H1 (cell line): ENCODE measurements at regions not wholly inside any gene's neighbourhood (a gene's known extent, or its start where the extent isn't known, plus 50 kb on each side); places are given as distances from the start of the nearest gene placed in this dataset.

Experiments used
- CTCF ChIA-PET: fragments of 300-600 bp; sonication (Branson Sonifier 250); formaldehyde crosslinking; loops from one replicate; lab custom pipeline; 2021; ENCODE audit not compliant: partially characterized antibody; lab: Charles Lee
- POLR2A ChIA-PET: fragments of 300-600 bp; sonication (Branson Sonifier 250); formaldehyde crosslinking; loops from one replicate; lab custom pipeline; 2021; ENCODE audit warnings: inconsistent platforms; ENCODE audit not compliant: partially characterized antibody; lab: Charles Lee
- DNase-seq, 2 experiments: peaks; one replicate each; pipeline versions ENCODE4 v3.0.0 to v3.0.0-alpha.2; 2010 to 2022; ENCODE audit warnings: low spot score in 2 of 2, low read depth in 1 of 2, mixed read lengths in 1 of 2
- FAIRE-seq: peaks from 2 replicates; lab custom pipeline; 2011; peaks lifted over from hg19 to GRCh38; lab: Jason Lieb, UNC
- H2AFZ ChIP-seq: 2 replicates; pipeline ENCODE4 v1.8.1; 2012; ENCODE audit warnings: low read length, inconsistent platforms
- H2AK5ac ChIP-seq: 2 replicates; pipeline ENCODE4 v1.6.1; 2013; ENCODE audit warnings: low read depth, low read length
- H2BK120ac ChIP-seq: replicated peaks from 2 replicates; pipeline ENCODE3; 2013; ENCODE audit warnings: low read depth, low read length, inconsistent platforms
- H2BK12ac ChIP-seq: 2 replicates; pipeline ENCODE4 v1.6.1; 2013; ENCODE audit warnings: low read depth, low read length
- H2BK15ac ChIP-seq: 2 replicates; pipeline ENCODE4 v1.6.1; 2013; ENCODE audit warnings: low read length
- H2BK20ac ChIP-seq: 2 replicates; pipeline ENCODE4 v1.6.1; 2013; ENCODE audit warnings: low read length
- H2BK5ac ChIP-seq: 2 replicates; pipeline ENCODE4 v1.6.1; 2013; ENCODE audit warnings: low read depth, low read length
- H3K14ac ChIP-seq: 2 replicates; pipeline ENCODE4 v1.6.1; 2013; ENCODE audit warnings: inconsistent platforms; ENCODE audit not compliant: insufficient read length
- H3K18ac ChIP-seq: 2 replicates; pipeline ENCODE4 v1.6.1; 2013; ENCODE audit warnings: low read length; ENCODE audit errors: extremely low read depth
- H3K23ac ChIP-seq: 2 replicates; pipeline ENCODE4 v1.6.1; 2013; ENCODE audit warnings: inconsistent platforms; ENCODE audit not compliant: insufficient read length
- H3K23me2 ChIP-seq: 2 replicates; pipeline ENCODE4 v1.6.1; 2013; ENCODE audit warnings: low read depth, low read length
- H3K27ac ChIP-seq: 2 replicates; pipeline ENCODE4 v1.6.1; 2011; ENCODE audit warnings: low read depth, low read length, inconsistent platforms
- H3K27me3 ChIP-seq, 4 experiments: replicated peaks in 1 of 4; 1 replicate in 1 of 4; 2 replicates in 3 of 4; pipeline versions ENCODE4 v1.6.1 to v1.8.1; 2011 to 2013; ENCODE audit warnings: low read length in 3 of 4, mild to moderate bottlenecking in 3 of 4, inconsistent platforms in 2 of 4, mixed read lengths in 2 of 4, moderate library complexity in 1 of 4; ENCODE audit not compliant: control insufficient read depth in 3 of 4, insufficient read depth in 3 of 4; ENCODE audit errors: extremely low read depth in 1 of 4
- H3K36me3 ChIP-seq, 4 experiments: 2 replicates each; pipeline versions ENCODE4 v1.6.1 to v1.8.1; 2011 to 2013; ENCODE audit warnings: mild to moderate bottlenecking in 4 of 4, low read length in 3 of 4, moderate library complexity in 2 of 4, control low read depth in 1 of 4, inconsistent platforms in 1 of 4; ENCODE audit not compliant: insufficient read depth in 4 of 4, control insufficient read depth in 2 of 4
- H3K4ac ChIP-seq: replicated peaks from 2 replicates; pipeline ENCODE3; 2013; ENCODE audit warnings: low read length, low read depth, mixed read lengths, inconsistent platforms; ENCODE audit not compliant: insufficient read length
- H3K4me1 ChIP-seq, 4 experiments: replicated peaks in 1 of 4; 1 replicate in 1 of 4; 2 replicates in 3 of 4; pipeline versions ENCODE4 v1.6.1 to v1.8.1; 2011 to 2013; ENCODE audit warnings: low read length in 3 of 4, inconsistent platforms in 2 of 4, mixed read lengths in 1 of 4; ENCODE audit not compliant: insufficient read depth in 4 of 4, control insufficient read depth in 3 of 4
- H3K4me2 ChIP-seq, 2 experiments: 2 replicates each; pipeline versions ENCODE4 v1.6.1 to v1.8.1; 2011 to 2013; ENCODE audit warnings: low read depth in 2 of 2, low read length in 2 of 2, control low read depth in 1 of 2, inconsistent platforms in 1 of 2, mild to moderate bottlenecking in 1 of 2; ENCODE audit not compliant: insufficient read depth in 1 of 2
- H3K4me3 ChIP-seq, 4 experiments: fragments of 200-600, 300-600 bp in 1 of 4; sonication (generic), shearing (Covaris generic), sonication (Bioruptor Twin) in 1 of 4; 2 replicates each; pipeline versions ENCODE4 v1.5.1 to v1.8.1; 2011 to 2016; ENCODE audit warnings: low read length in 4 of 4, low read depth in 3 of 4, control low read depth in 2 of 4, inconsistent platforms in 2 of 4, mild to moderate bottlenecking in 2 of 4, mixed read lengths in 1 of 4, moderate library complexity in 1 of 4; ENCODE audit not compliant: insufficient read depth in 2 of 4; ENCODE audit errors: extremely low read depth in 1 of 4
- H3K56ac ChIP-seq: replicated peaks from 2 replicates; pipeline ENCODE3; 2013; ENCODE audit warnings: low read depth, mild to moderate bottlenecking, mixed read lengths, low read length, inconsistent platforms; ENCODE audit not compliant: insufficient read length
- H3K79me1 ChIP-seq: 2 replicates; pipeline ENCODE4 v1.6.1; 2013; ENCODE audit warnings: low read depth, low read length, control low read depth
- H3K79me2 ChIP-seq, 2 experiments: 2 replicates each; pipeline versions ENCODE4 v1.6.1 to v1.8.1; 2012 to 2013; ENCODE audit warnings: low read length in 2 of 2, mild to moderate bottlenecking in 2 of 2, inconsistent platforms in 1 of 2; ENCODE audit not compliant: insufficient read depth in 2 of 2, control insufficient read depth in 1 of 2
- H3K9ac ChIP-seq, 4 experiments: replicated peaks in 1 of 4; 1 replicate in 1 of 4; 2 replicates in 3 of 4; pipeline versions ENCODE4 v1.6.1 to v1.8.1; 2011 to 2013; ENCODE audit warnings: low read depth in 3 of 4, low read length in 3 of 4, control low read depth in 2 of 4, mild to moderate bottlenecking in 2 of 4, moderate library complexity in 2 of 4, inconsistent platforms in 1 of 4; ENCODE audit errors: extremely low read depth in 1 of 4
- H3K9me3 ChIP-seq, 2 experiments: 2 replicates each; pipeline versions ENCODE4 v1.6.1 to v1.8.1; 2012 to 2013; ENCODE audit warnings: mild to moderate bottlenecking in 2 of 2, moderate library complexity in 2 of 2, control low read depth in 1 of 2, inconsistent platforms in 1 of 2, low read depth in 1 of 2, low read length in 1 of 2, mixed read lengths in 1 of 2; ENCODE audit not compliant: insufficient read depth in 2 of 2
- H4K20me1 ChIP-seq, 2 experiments: replicated peaks in 1 of 2; 2 replicates each; pipeline versions ENCODE3 to v1.8.1; 2011 to 2013; ENCODE audit warnings: inconsistent platforms in 2 of 2, low read length in 2 of 2, mild to moderate bottlenecking in 1 of 2; ENCODE audit not compliant: insufficient read depth in 2 of 2, control insufficient read depth in 1 of 2
- H4K5ac ChIP-seq: 2 replicates; pipeline ENCODE4 v1.6.1; 2013; ENCODE audit warnings: low read length, low read depth, mixed read lengths, inconsistent platforms; ENCODE audit not compliant: insufficient read length
- H4K8ac ChIP-seq: 2 replicates; pipeline ENCODE4 v1.8.0; 2013; ENCODE audit warnings: mild to moderate bottlenecking, moderate library complexity, low read length, inconsistent platforms; ENCODE audit not compliant: insufficient read depth; ENCODE audit errors: extremely low read depth
- H4K91ac ChIP-seq: replicated peaks from 2 replicates; pipeline ENCODE3; 2013; ENCODE audit warnings: low read length, mixed read lengths, inconsistent platforms; ENCODE audit not compliant: insufficient read length
- CREB1 ChIP-seq: IDR thresholded peaks from 2 replicates; pipeline ENCODE4 v1.6.1; 2012; ENCODE audit warnings: inconsistent platforms
- SP1 ChIP-seq: IDR thresholded peaks from 2 replicates; pipeline ENCODE4 v1.6.1; 2011; ENCODE audit warnings: low read depth, low read length

DNA sequence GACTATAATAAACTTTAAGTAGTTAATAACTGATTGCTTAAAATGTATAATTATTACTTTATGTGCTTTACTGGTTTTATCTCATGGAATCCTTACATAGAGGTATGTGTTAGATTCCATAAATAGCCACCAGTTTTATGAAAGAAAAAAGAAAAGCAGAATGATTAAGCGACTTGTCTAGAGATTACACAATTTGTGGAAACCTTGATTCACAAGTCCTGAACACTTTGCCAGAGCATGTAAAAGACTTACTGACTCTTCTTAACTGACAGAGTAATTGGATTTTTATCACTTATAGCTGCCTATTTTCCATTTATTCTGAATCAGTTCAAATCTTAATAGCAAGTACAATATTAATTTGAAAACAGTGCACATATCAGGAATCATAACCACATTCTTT is 448.7 kb upstream of the NETO1 start (continued):
- TF ChIP-seq SP1: no peak

DNA sequence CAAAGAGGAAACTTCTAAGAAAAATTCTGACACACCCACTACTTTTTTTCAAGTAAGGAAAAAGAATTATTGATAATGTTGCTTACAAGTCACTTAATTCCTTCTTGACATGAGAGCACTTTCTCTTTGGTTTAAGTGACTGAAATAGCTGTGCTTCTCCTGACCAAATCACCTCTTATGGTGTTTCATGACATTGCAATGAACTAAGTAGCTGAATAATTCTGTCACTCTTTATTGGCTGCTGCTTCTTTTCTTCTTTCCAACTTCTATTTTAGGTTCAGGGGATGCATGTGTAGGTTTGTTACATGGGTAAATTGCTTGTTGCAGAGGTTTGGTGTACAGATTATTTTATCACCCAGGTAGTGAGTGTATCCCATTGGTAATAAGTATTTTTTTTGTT is 447.6 kb upstream of the NETO1 start:
- Histone ChIP-seq H3K4ac (no peak overlapping the region), H3K4me2 (no peak overlapping the region), H3K18ac (no peak overlapping the region), H3K79me1 (no peaks in the 10 kb centered on the region), H3K79me2 (no peaks in the 10 kb centered on the region), H4K8ac (no peak overlapping the region), H3K9me3 (no peaks in the 10 kb centered on the region), H3K27me3 (no peaks in the 10 kb centered on the region), H2BK15ac (no peak overlapping the region), H3K36me3 (no peaks in the 10 kb centered on the region), H3K4me3 (no peak overlapping the region), H2AK5ac (no peak overlapping the region), H3K23me2 (no peaks in the 10 kb centered on the region), H2BK120ac (no peak overlapping the region), H3K4me1 (no peaks in the 10 kb centered on the region), H4K20me1 (no peaks in the 10 kb centered on the region), H2BK12ac (no peak overlapping the region), H2BK5ac (no peak overlapping the region), H2BK20ac (no peak overlapping the region), H2AFZ (no peak overlapping the region), H3K23ac (no peak overlapping the region), H4K5ac (no peak overlapping the region), H3K27ac (no peak overlapping the region), H4K91ac (no peak overlapping the region), H3K56ac (no peak overlapping the region), H3K14ac (no peak overlapping the region), H3K9ac (no peak overlapping the region)
- CTCF ChIA-PET: no interaction called here
- no peak for FAIRE-seq
- POLR2A ChIA-PET: no interaction called here
- DNase-seq: no peak
- TF ChIP-seq CREB1: no peak
